AG09309 (cell line): ENCODE measurements at regions not wholly inside any gene's neighbourhood (a gene's known extent, or its start where the extent isn't known, plus 50 kb on each side); places are given as distances from the start of the nearest gene placed in this dataset.
A peak's percentile ranks its signal among the peaks of the same experiment; 100 is the strongest.

Source experiments
- DNase-seq: peaks from one replicate; pipeline ENCODE4 v3.0.0-alpha.2; 2010; ENCODE audit warnings: low read depth
- H3K4me3 ChIP-seq: 2 replicates; pipeline ENCODE4 v1.5.1; 2011; ENCODE audit warnings: mild to moderate bottlenecking, low read depth, low read length, moderate library complexity; ENCODE audit not compliant: control insufficient read depth
- TF ChIP-seq, protein P1 (sequence below): IDR thresholded peaks from 2 replicates; pipeline ENCODE4 v1.5.1; 2011; ENCODE audit warnings: mild to moderate bottlenecking, low read depth, low read length, inconsistent platforms; ENCODE audit not compliant: insufficient read depth, control insufficient read depth; ENCODE audit errors: missing control alignments

DNA sequence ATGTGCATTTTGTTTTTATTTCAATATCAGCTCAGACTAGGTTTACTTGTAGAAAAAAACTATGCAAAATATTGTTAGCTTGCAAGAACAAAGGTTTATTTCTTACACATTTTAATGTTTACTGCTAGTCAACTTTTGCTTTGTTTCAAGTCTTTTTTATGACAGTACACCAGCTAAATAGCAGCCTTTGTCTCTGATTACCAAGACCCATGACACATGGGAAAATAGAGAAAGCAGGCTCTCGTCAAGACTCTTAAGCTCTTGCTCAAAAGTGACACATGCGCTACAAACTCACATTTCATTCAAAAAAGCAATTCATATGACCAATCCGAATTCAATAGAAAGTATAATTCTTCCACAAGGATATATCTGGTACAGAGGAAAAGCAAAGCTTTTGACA is 642.3 kb upstream of the SLITRK1 start:
- TF ChIP-seq, protein P1, sequence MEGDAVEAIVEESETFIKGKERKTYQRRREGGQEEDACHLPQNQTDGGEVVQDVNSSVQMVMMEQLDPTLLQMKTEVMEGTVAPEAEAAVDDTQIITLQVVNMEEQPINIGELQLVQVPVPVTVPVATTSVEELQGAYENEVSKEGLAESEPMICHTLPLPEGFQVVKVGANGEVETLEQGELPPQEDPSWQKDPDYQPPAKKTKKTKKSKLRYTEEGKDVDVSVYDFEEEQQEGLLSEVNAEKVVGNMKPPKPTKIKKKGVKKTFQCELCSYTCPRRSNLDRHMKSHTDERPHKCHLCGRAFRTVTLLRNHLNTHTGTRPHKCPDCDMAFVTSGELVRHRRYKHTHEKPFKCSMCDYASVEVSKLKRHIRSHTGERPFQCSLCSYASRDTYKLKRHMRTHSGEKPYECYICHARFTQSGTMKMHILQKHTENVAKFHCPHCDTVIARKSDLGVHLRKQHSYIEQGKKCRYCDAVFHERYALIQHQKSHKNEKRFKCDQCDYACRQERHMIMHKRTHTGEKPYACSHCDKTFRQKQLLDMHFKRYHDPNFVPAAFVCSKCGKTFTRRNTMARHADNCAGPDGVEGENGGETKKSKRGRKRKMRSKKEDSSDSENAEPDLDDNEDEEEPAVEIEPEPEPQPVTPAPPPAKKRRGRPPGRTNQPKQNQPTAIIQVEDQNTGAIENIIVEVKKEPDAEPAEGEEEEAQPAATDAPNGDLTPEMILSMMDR, result no peak
- DNase-seq, result no peak
- no peak overlapping the region for H3K4me3 ChIP-seq

DNA sequence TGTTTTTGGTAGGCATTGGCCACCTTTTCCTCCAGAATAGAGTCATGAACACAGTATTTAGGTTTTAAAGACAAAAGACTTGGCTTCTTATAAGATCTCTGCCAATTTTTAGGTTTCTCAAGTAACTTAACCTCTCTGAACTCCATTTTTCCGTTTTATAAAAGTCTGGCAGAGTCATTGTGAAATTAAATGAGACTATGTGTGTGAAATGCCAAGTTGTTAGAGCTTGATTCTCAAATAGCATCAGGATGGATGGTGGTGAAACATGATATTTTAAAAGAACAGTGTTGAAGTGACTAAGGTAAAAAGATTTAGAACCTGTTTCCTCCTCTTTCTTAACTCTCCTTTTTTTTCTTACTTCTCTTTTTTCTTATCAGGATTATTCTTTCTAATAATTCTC is 617.7 kb upstream of the SLITRK1 start:
- H3K4me3 ChIP-seq, result no peak overlapping the region
- peak; percentile 7 for DNase-seq
- TF ChIP-seq, protein P1, result no peak

GRCh38 chr13:84497613-84498012 is 615.3 kb upstream of the SLITRK1 start:
- TF ChIP-seq, protein P1, result no peak
- DNase-seq, result no peak
- no peak overlapping the region for H3K4me3 ChIP-seq

DNA sequence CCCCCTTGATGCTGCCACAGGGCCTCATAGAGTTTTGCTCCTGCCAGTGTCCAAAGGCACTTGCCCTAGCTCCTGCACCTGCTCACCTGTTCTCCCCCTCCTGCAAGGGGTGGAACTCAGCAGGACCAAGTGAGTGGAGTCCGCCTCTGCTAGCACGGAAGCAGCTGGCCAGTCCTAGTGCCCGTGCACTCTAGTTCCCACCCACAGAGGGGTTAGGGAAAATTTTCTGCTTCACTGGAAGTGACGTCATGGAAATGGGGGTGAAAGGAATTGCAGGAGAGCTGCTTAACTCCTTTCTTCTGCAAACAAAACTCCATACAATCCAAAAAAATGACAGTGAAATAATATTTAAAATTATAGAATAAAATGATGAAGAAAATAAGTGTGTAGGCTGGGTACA is 609.7 kb upstream of the SLITRK1 start:
- TF ChIP-seq, protein P1, result no peak

DNA sequence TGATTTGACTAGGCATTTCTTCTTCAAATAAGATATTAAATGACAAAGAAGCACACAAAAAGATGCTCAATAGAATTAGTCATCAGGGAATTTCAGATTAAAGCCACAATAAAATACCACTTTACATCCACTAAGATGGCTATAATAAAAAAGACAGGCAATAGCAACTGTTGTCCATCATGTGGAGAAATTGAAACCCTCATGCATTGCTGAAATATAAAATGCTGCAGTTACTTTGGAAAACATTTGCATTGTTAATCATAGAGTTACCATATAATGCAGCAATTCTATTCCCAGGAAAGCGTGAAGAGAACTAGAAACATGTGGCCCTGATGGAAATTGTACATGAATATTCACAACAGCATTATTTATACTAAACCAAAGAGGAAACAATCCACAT is 605.5 kb upstream of the SLITRK1 start:
- no peak for DNase-seq
- TF ChIP-seq, protein P1, result no peak

More for the DNA sequence above, 609.7 kb upstream of the SLITRK1 start:
- no peak for DNase-seq
- H3K4me3 ChIP-seq, result no peak overlapping the region

GRCh38 chr13:84481958-84482357 is 599.7 kb upstream of the SLITRK1 start:
- peak; percentile 52 for DNase-seq
- H3K4me3 ChIP-seq, result no peak overlapping the region
- TF ChIP-seq, protein P1, result no peak

More for the DNA sequence above, 605.5 kb upstream of the SLITRK1 start:
- no peak overlapping the region for H3K4me3 ChIP-seq

DNA sequence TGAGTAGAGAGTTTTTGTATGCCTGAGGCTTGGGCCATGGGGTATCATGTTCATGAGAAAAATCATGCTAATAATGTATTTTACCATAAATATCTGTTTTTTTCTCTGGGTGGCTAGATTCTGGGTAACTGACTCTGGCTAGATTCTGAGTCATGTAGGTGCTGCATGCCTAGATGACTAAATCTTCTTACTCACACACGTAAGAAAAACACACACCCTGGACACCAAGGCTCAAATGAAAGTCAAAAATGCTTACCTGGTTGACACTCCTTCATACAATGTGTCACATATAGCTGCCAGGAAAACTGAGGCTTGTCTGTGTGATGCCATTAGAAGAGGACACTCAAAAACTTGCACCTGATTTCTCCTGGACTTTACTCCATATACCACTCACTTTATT is 597.4 kb upstream of the SLITRK1 start:
- no peak overlapping the region for H3K4me3 ChIP-seq
- TF ChIP-seq, protein P1, result no peak
- DNase-seq, result no peak
